ENCODE measurements at regions not wholly inside any gene's neighbourhood (a gene's known extent, or its start where the extent isn't known, plus 50 kb on each side); places are given as distances from the start of the nearest gene placed in this dataset.

GRCh38 chrX:38887222-38887621 is 86.0 kb downstream of the MID1IP1 start:
- TF ChIP-seq CTCF (IDR thresholded peaks at IDR 0.05) (no peak), POLR2A (IDR thresholded peaks at IDR 0.05) (no peak)

Measured in ovary (tissue), 3 donors.